GM12878 (cell line): ENCODE measurements at regions not wholly inside any gene's neighbourhood (a gene's known extent, or its start where the extent isn't known, plus 50 kb on each side); places are given as distances from the start of the nearest gene placed in this dataset.

Experiments
- ATAC-seq: fragments of 200-7000 bp; cut with Tn5 transposase; 3 replicates; pipeline ENCODE4 v1.9.1; 2020; ENCODE audit warnings: mild to moderate bottlenecking, moderate library complexity
- BruUV-seq: library from RNA; stranded (reverse); fragments of 400-500 nt; replicated peaks from 2 replicates; lab custom pipeline; 2021; lab: Mats Ljungman, UMichigan
- CTCF ChIA-PET: fragments of 300-600 bp; sonication (Branson Sonifier 250); formaldehyde crosslinking; extraction: SDS; loops from one replicate; lab custom pipeline; 2021; ENCODE audit warnings: inconsistent platforms; lab: Yijun Ruan, JAX
- POLR2A ChIA-PET: fragments of 350-600 bp; formaldehyde crosslinking; extraction: SDS; loops from one replicate; lab custom pipeline; 2021; ENCODE audit warnings: inconsistent platforms; lab: Charles Lee
- RAD21 ChIA-PET: fragments of 300-600 bp; sonication (Branson Sonifier 250); formaldehyde crosslinking; loops from one replicate; lab custom pipeline; 2023; ENCODE audit warnings: antibody characterized with exemption; ENCODE audit not compliant: unreplicated experiment; lab: Charles Lee
- SMC1A ChIA-PET: fragments of 300-600 bp; sonication (Branson Sonifier 250); formaldehyde crosslinking; loops from one replicate; lab custom pipeline; 2023; ENCODE audit not compliant: unreplicated experiment, uncharacterized antibody; lab: Charles Lee
- DNase-seq: peaks from one replicate; pipeline ENCODE4 v3.0.0-alpha.2; 2011; ENCODE audit warnings: low read depth, low spot score
- FAIRE-seq: peaks from 3 replicates; lab custom pipeline; 2011; peaks lifted over from hg19 to GRCh38; lab: Jason Lieb, UNC
- H2AFZ ChIP-seq: 2 replicates; pipeline ENCODE4 v1.6.0; 2011; ENCODE audit warnings: low read depth, low read length, control low read depth; ENCODE audit not compliant: control insufficient read depth
- H3K27ac ChIP-seq: 2 replicates; pipeline ENCODE4 v1.5.1; 2011; ENCODE audit warnings: control low read depth; ENCODE audit not compliant: control insufficient read depth, insufficient read depth
- H3K27me3 ChIP-seq, 2 experiments: replicated peaks in 1 of 2; 2 replicates each; pipeline versions ENCODE4 v1.6.0 to v1.6.1; 2011; ENCODE audit warnings: low read length in 1 of 2; ENCODE audit not compliant: control insufficient read depth in 2 of 2, insufficient read depth in 2 of 2
- H3K36me3 ChIP-seq, 2 experiments: 2 replicates each; pipeline ENCODE4 v1.5.1; 2011; ENCODE audit warnings: low read length in 1 of 2; ENCODE audit not compliant: control insufficient read depth in 2 of 2, insufficient read depth in 2 of 2
- H3K4me1 ChIP-seq: 2 replicates; pipeline ENCODE4 v1.6.1; 2011; ENCODE audit warnings: mild to moderate bottlenecking, low read length, moderate library complexity, mixed read lengths; ENCODE audit not compliant: control insufficient read depth, insufficient read depth
- H3K4me2 ChIP-seq: 2 replicates; pipeline ENCODE4 v1.6.0; 2011; ENCODE audit warnings: control low read depth; ENCODE audit not compliant: control insufficient read depth, insufficient read depth
- H3K4me3 ChIP-seq: fragments of 200-600 bp; sonication (generic); 2 replicates; pipeline ENCODE4 v1.5.1; 2016
- H3K79me2 ChIP-seq: 2 replicates; pipeline ENCODE4 v1.6.0; 2011; ENCODE audit warnings: low read length; ENCODE audit not compliant: control insufficient read depth, insufficient read depth
- H3K9ac ChIP-seq: 2 replicates; pipeline ENCODE4 v1.8.0; 2011; ENCODE audit warnings: low read length, control low read depth, mixed read lengths; ENCODE audit not compliant: control insufficient read depth, insufficient read depth
- H3K9me3 ChIP-seq: replicated peaks from 3 replicates; pipeline ENCODE4 v1.5.1; 2011; ENCODE audit warnings: mild to moderate bottlenecking, low read length; ENCODE audit not compliant: control insufficient read depth, insufficient read depth
- H4K20me1 ChIP-seq: 2 replicates; pipeline ENCODE4 v1.6.0; 2011; ENCODE audit not compliant: control insufficient read depth, insufficient read depth
- BCL3 ChIP-seq: IDR thresholded peaks from 2 replicates; pipeline ENCODE4 v1.6.1; 2011; ENCODE audit warnings: borderline replicate concordance, low read depth, mild to moderate bottlenecking, moderate library complexity, low read length; ENCODE audit not compliant: insufficient read depth, poor library complexity, severe bottlenecking
- BHLHE40 ChIP-seq, 2 experiments: fragments of 450-650 bp in 1 of 2; IDR thresholded peaks; 2 replicates each; pipeline ENCODE4 v1.6.1; 2011 to 2017; ENCODE audit warnings: low read depth in 2 of 2, borderline replicate concordance in 1 of 2, improper control_type of control experiment in 1 of 2, low read length in 1 of 2, mild to moderate bottlenecking in 1 of 2
- HCFC1 ChIP-seq: fragments of 150-350 bp; IDR thresholded peaks from 2 replicates; pipeline ENCODE4 v1.6.1; 2014; ENCODE audit warnings: low read length
- KLF5 ChIP-seq: fragments of 450-650 bp; IDR thresholded peaks from 2 replicates; pipeline ENCODE4 v1.6.1; 2014; ENCODE audit warnings: mild to moderate bottlenecking; ENCODE audit not compliant: partially characterized antibody
- MXI1 ChIP-seq: fragments of 150-350 bp; IDR thresholded peaks from 2 replicates; pipeline ENCODE4 v1.6.1; 2011; ENCODE audit warnings: low read depth, mild to moderate bottlenecking, inconsistent platforms, low read length, improper control_type of control experiment
- NR2C2 ChIP-seq: IDR thresholded peaks from 2 replicates; pipeline ENCODE4 v1.6.1; 2011; ENCODE audit warnings: borderline replicate concordance, low read depth; ENCODE audit not compliant: control insufficient read depth, insufficient read length
- POLR2A ChIP-seq: IDR thresholded peaks from 2 replicates; pipeline ENCODE4 v1.6.1; 2011; ENCODE audit warnings: low read depth, mild to moderate bottlenecking, low read length
- POU2F2 ChIP-seq: IDR thresholded peaks from 3 replicates; pipeline ENCODE4 v1.6.1; 2011; ENCODE audit warnings: low read depth, mild to moderate bottlenecking, low read length, borderline replicate concordance
- SMAD5 ChIP-seq: IDR thresholded peaks from 2 replicates; pipeline ENCODE4 v1.6.1; 2016; ENCODE audit warnings: antibody characterized with exemption, low read depth
- SUZ12 ChIP-seq: fragments of 200-600 bp; sonication (generic); IDR thresholded peaks from one replicate; pipeline ENCODE4 v1.6.1; 2018; ENCODE audit warnings: antibody characterized with exemption, mild to moderate bottlenecking; ENCODE audit not compliant: unreplicated experiment
- TCF7 ChIP-seq: IDR thresholded peaks from 2 replicates; pipeline ENCODE4 v1.6.1; 2014; ENCODE audit warnings: antibody characterized with exemption, borderline replicate concordance
- ZBED1 ChIP-seq: IDR thresholded peaks from 2 replicates; pipeline ENCODE4 v1.6.1; 2016; ENCODE audit warnings: borderline replicate concordance
- ZNF622 ChIP-seq: fragments of 450-650 bp; IDR thresholded peaks from 2 replicates; pipeline ENCODE4 v1.6.1; 2017; ENCODE audit warnings: mild to moderate bottlenecking, inconsistent platforms
- WGBS: methylation state at CpG from one replicate; pipeline ENCODE4 v1.1.6; 2016; ENCODE audit warnings: low lambda C conversion rate; ENCODE audit not compliant: insufficient replicate concordance, insufficient coverage; ENCODE audit errors: missing lambda C conversion rate; 5-methylcytosine and 5-hydroxymethylcytosine counted together
- in situ Hi-C: fragments of 300-500 bp; cut with MboI; formaldehyde crosslinking; loops from 9 replicates; pipeline ENCODE4 v1.14.3; 2018; ENCODE audit warnings: mixed read lengths
- intact Hi-C: fragments of 100-400 bp; cut with micrococcal nuclease; formaldehyde crosslinking; loops from one replicate; pipeline ENCODE4 v1.14.2; 2022; ENCODE audit not compliant: unreplicated experiment

GRCh38 chr18:2070631-2071030, 500.7 kb downstream of the METTL4 start:
- Histone ChIP-seq H3K9me3 (no peaks in the 10 kb centered on the region), H4K20me1 (no peaks in the 10 kb centered on the region), H3K9ac (no peak overlapping the region), H3K4me3 (no peak overlapping the region), H3K27ac (no peak overlapping the region), H3K36me3 (no peaks in the 10 kb centered on the region), H3K4me2 (no peak overlapping the region), H2AFZ (no peak overlapping the region), H3K79me2 (no peaks in the 10 kb centered on the region), H3K4me1 (no peaks in the 10 kb centered on the region), H3K27me3 (no peaks in the 10 kb centered on the region)
- RAD21 ChIA-PET: no interaction called here
- no TSS peak for BruUV-seq
- ATAC-seq (no peak), DNase-seq (no peak), FAIRE-seq (no peak)
- POLR2A ChIA-PET: interaction anchor here (0.7 kb wide), 1 partner anchor 1257 kb away, joined by 3 read pairs; no protein-coding TSS in a partner anchor
- in situ Hi-C loops: no loop called here
- TF ChIP-seq SMAD5: no peak
- TF ChIP-seq POLR2A: no peak
- TF ChIP-seq HCFC1: no peak
- TF ChIP-seq POU2F2: no peak
- TF ChIP-seq TCF7: no peak
- TF ChIP-seq BCL3: no peak
- TF ChIP-seq MXI1: no peak
- no peak for TF ChIP-seq BHLHE40 (IDR thresholded peaks at IDR 0.05; ENCODE audit: borderline replicate concordance in 1 of 2, low read depth in 2 of 2, low read length in 1 of 2)
- TF ChIP-seq ZBED1: no peak
- no peak for TF ChIP-seq KLF5
- no peak for TF ChIP-seq SUZ12
- TF ChIP-seq NR2C2: no peak
- no peak for TF ChIP-seq ZNF622
- WGBS: 0% methylated on average over 4 of the region's 4 CpGs
- SMC1A ChIA-PET: interaction anchor here (0.5 kb wide), 1 partner anchor 87 kb away, joined by 3 read pairs; no protein-coding TSS in a partner anchor
- intact Hi-C loops: no loop called here
- CTCF ChIA-PET: no interaction called here
